Astrocyte of the spinal cord (primary cell): ENCODE measurements at regions not wholly inside any gene's neighbourhood (a gene's known extent, or its start where the extent isn't known, plus 50 kb on each side); places are given as distances from the start of the nearest gene placed in this dataset.

Source experiments
- DNase-seq: peaks from one replicate; pipeline ENCODE4 v3.0.0; 2011; ENCODE audit warnings: low read depth, low spot score
- H3K4me3 ChIP-seq: 2 replicates; pipeline ENCODE4 v1.5.1; 2011; ENCODE audit warnings: low read depth, mild to moderate bottlenecking, low read length, moderate library complexity
- in situ Hi-C: cut with HindIII; loops from 2 replicates; pipeline ENCODE4 v1.10.0; 2017; ENCODE audit warnings: low sequenced_read_pairs
- TF ChIP-seq, protein P1 (sequence below): IDR thresholded peaks from 2 replicates; pipeline ENCODE4 v1.5.1; 2012; ENCODE audit warnings: low read depth, mild to moderate bottlenecking, low read length, inconsistent platforms

- no peak for DNase-seq
- H3K4me3 ChIP-seq: no peak overlapping the region
- in situ Hi-C loops: no loop called here
- TF ChIP-seq, protein P1, sequence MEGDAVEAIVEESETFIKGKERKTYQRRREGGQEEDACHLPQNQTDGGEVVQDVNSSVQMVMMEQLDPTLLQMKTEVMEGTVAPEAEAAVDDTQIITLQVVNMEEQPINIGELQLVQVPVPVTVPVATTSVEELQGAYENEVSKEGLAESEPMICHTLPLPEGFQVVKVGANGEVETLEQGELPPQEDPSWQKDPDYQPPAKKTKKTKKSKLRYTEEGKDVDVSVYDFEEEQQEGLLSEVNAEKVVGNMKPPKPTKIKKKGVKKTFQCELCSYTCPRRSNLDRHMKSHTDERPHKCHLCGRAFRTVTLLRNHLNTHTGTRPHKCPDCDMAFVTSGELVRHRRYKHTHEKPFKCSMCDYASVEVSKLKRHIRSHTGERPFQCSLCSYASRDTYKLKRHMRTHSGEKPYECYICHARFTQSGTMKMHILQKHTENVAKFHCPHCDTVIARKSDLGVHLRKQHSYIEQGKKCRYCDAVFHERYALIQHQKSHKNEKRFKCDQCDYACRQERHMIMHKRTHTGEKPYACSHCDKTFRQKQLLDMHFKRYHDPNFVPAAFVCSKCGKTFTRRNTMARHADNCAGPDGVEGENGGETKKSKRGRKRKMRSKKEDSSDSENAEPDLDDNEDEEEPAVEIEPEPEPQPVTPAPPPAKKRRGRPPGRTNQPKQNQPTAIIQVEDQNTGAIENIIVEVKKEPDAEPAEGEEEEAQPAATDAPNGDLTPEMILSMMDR: no peak
Measured at GRCh38 chr3:152714507-152714906, 120.4 kb upstream of the P2RY1 start.

DNA sequence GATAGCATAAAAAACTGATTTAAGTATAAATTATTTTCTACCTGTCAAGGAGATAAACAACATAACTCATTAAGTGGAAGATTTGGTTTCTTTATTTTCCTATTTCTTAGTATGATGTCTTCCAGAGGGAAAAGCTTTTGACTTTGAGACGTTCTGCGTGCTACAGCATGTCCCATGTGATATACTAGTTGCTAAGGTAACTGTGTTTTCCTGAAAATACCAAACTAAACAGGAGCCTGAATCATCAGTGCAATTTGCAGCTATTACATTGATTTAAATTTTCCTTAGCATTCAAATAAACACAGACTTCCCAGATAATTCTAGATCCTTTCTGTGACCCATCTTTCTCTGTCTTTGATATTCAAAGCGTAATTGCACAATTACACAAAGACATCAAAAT, 117.7 kb upstream of the P2RY1 start:
- H3K4me3 ChIP-seq: no peak overlapping the region
- TF ChIP-seq, protein P1: no peak
- in situ Hi-C loops: no loop called here
- no peak for DNase-seq

GRCh38 chr3:152718810-152719209, 116.1 kb upstream of the P2RY1 start:
- H3K4me3 ChIP-seq: no peak overlapping the region
- DNase-seq: no peak
- TF ChIP-seq, protein P1: no peak
- in situ Hi-C loops: no loop called here

DNA sequence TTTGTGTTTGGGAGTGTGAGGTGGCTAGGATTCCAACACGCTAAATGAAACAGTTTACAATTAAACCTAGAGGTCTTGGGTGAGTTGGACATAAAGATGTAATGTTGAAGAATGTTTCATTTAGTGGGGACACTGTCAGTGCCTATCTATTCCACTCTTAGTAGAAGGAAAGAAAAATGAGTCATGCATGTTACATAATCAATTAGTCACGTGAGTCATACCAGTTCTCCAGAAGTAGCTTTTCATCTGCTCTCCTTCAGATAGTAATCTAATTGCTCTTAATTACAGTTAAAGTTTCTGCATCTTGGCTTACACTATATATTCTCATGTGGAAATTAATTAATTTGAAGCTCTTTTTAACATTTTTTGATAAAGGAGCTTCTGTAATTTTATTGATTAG, 115.7 kb upstream of the P2RY1 start:
- TF ChIP-seq, protein P1: no peak
- H3K4me3 ChIP-seq: no peak overlapping the region
- in situ Hi-C loops: no loop called here
- peak; percentile 56 for DNase-seq

GRCh38 chr3:152720951-152721718, 113.8 kb upstream of the P2RY1 start:
- DNase-seq: no peak
- in situ Hi-C loops: no loop called here
- TF ChIP-seq, protein P1: no peak
- H3K4me3 ChIP-seq: no peak overlapping the region

DNA sequence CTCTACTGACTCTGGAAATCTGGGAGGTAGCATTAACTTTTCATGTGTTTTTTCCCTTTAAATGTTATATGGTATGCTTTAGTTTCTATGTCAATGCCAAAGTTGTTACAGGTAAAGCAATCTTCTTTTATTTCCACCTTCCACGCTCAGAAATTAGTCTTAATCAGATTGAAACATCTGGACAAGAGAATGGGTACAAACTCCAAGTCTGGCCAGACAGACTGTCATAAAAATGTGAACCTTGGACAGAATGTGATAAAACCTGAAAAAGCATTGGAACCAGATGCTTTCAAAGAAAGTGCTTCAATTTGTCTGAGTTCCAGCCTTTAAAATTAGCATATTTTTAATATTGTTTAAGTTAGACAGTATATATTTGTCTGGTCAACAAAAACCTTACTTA, 110.7 kb upstream of the P2RY1 start:
- TF ChIP-seq, protein P1: no peak
- in situ Hi-C loops: no loop called here
- DNase-seq: no peak
- H3K4me3 ChIP-seq: no peak overlapping the region
